ENCODE measurements at regions not wholly inside any gene's neighbourhood (a gene's known extent, or its start where the extent isn't known, plus 50 kb on each side); places are given as distances from the start of the nearest gene placed in this dataset.
A peak's percentile ranks its signal among the peaks of the same experiment; 100 is the strongest.

- Mint-ChIP-seq H3K4me1 (ENCODE audit: unreplicated experiment) (peaks cover 28% of the 10 kb centered on the region), H3K27me3 (peaks cover 23% of the 10 kb centered on the region), H3K27ac (no peak overlapping the region), H3K9me3 (peaks cover 3% of the 10 kb centered on the region), H3K4me3 (no peak overlapping the region), H3K36me3 (no peaks in the 10 kb centered on the region)
- no peak for TF ChIP-seq CTCF (conservative IDR thresholded peaks at IDR 0.05)
- no peak for DNase-seq (ENCODE audit: extremely low spot score, unreplicated experiment)
Observed at GRCh38 chr1:101312147-101312546, 75.3 kb downstream of the S1PR1 start.

- Mint-ChIP-seq H3K9me3 (peaks cover 3% of the 10 kb centered on the region), H3K4me1 (ENCODE audit: unreplicated experiment) (peaks cover 18% of the 10 kb centered on the region), H3K4me3 (no peak overlapping the region), H3K27me3 (peaks cover 23% of the 10 kb centered on the region), H3K27ac (no peak overlapping the region), H3K36me3 (no peaks in the 10 kb centered on the region)
- DNase-seq (ENCODE audit: extremely low spot score, unreplicated experiment) = no peak
- no peak for TF ChIP-seq CTCF (conservative IDR thresholded peaks at IDR 0.05)
Observed at GRCh38 chr1:101313356-101313755, 76.5 kb downstream of the S1PR1 start.

GRCh38 chr1:101314244-101314643 is 77.4 kb downstream of the S1PR1 start:
- Mint-ChIP-seq H3K9me3 (peaks cover 3% of the 10 kb centered on the region), H3K4me1 (ENCODE audit: unreplicated experiment) (peaks cover 18% of the 10 kb centered on the region), H3K36me3 (no peaks in the 10 kb centered on the region), H3K4me3 (no peak overlapping the region), H3K27ac (no peak overlapping the region), H3K27me3 (peaks cover 23% of the 10 kb centered on the region)
- TF ChIP-seq CTCF (conservative IDR thresholded peaks at IDR 0.05) = no peak
- DNase-seq (ENCODE audit: extremely low spot score, unreplicated experiment) = no peak

- Mint-ChIP-seq H3K27ac (no peak overlapping the region), H3K9me3 (peaks cover 3% of the 10 kb centered on the region), H3K4me3 (no peak overlapping the region), H3K36me3 (no peaks in the 10 kb centered on the region), H3K27me3 (peaks cover 23% of the 10 kb centered on the region), H3K4me1 (ENCODE audit: unreplicated experiment) (peaks cover 4% of the 10 kb centered on the region)
- no peak for DNase-seq (ENCODE audit: extremely low spot score, unreplicated experiment)
- TF ChIP-seq CTCF (conservative IDR thresholded peaks at IDR 0.05) = no peak
Observed at GRCh38 chr1:101316256-101316655, 79.4 kb downstream of the S1PR1 start.

GRCh38 chr1:101316799-101317198 is 80.0 kb downstream of the S1PR1 start:
- no peak for DNase-seq (ENCODE audit: extremely low spot score, unreplicated experiment)
- TF ChIP-seq CTCF (conservative IDR thresholded peaks at IDR 0.05) = no peak
- H3K9me3 Mint-ChIP-seq = peaks cover 3% of the 10 kb centered on the region
- H3K4me1 Mint-ChIP-seq (ENCODE audit: unreplicated experiment) = peaks cover 4% of the 10 kb centered on the region
- no peak overlapping the region for H3K4me3 Mint-ChIP-seq
- H3K27ac Mint-ChIP-seq = no peak overlapping the region
- peaks cover 21% of the 10 kb centered on the region for H3K27me3 Mint-ChIP-seq
- no peaks in the 10 kb centered on the region for H3K36me3 Mint-ChIP-seq

GRCh38 chr1:101317590-101317989 is 80.8 kb downstream of the S1PR1 start:
- Mint-ChIP-seq H3K36me3 (no peaks in the 10 kb centered on the region), H3K4me1 (ENCODE audit: unreplicated experiment) (peaks cover 4% of the 10 kb centered on the region), H3K27me3 (peaks cover 21% of the 10 kb centered on the region), H3K4me3 (no peak overlapping the region), H3K9me3 (peaks cover 3% of the 10 kb centered on the region), H3K27ac (no peak overlapping the region)
- TF ChIP-seq CTCF (conservative IDR thresholded peaks at IDR 0.05) = peak; percentile 48
- DNase-seq (ENCODE audit: extremely low spot score, unreplicated experiment) = no peak
